CD4-positive, CD25-positive, alpha-beta regulatory T cell (primary cell): ENCODE measurements at regions not wholly inside any gene's neighbourhood (a gene's known extent, or its start where the extent isn't known, plus 50 kb on each side); places are given as distances from the start of the nearest gene placed in this dataset.

ENCODE experiments used
- ATAC-seq, 2 donors: fragments of 150-1000 bp; cut with Tn5 transposase; one replicate each; pipeline ENCODE4 v1.10.0; 2021; ENCODE audit warnings: low read depth in 2 of 2, moderate number of reproducible peaks in 2 of 2, moderate library complexity in 1 of 2
- DNase-seq, 3 donors: peaks; one replicate each; pipeline versions ENCODE4 v3.0.0 to v3.0.0-alpha.2; 2012 to 2022; ENCODE audit warnings: mixed read lengths in 1 of 3
- H3K27ac ChIP-seq: one replicate; pipeline ENCODE4 v1.7.0; 2013; ENCODE audit warnings: mild to moderate bottlenecking, low read length; ENCODE audit not compliant: insufficient read depth, poor library complexity, severe bottlenecking
- H3K27me3 ChIP-seq: one replicate; pipeline ENCODE4 v1.7.0; 2013; ENCODE audit warnings: low read length; ENCODE audit not compliant: control insufficient read depth, insufficient read depth
- H3K36me3 ChIP-seq: one replicate; pipeline ENCODE4 v1.7.0; 2013; ENCODE audit warnings: mild to moderate bottlenecking, low read length, moderate library complexity; ENCODE audit not compliant: control insufficient read depth, insufficient read depth
- H3K4me1 ChIP-seq: 2 replicates; pipeline ENCODE4 v1.7.0; 2013; ENCODE audit warnings: mild to moderate bottlenecking, low read length; ENCODE audit not compliant: insufficient read depth, control insufficient read depth, poor library complexity, severe bottlenecking
- H3K4me3 ChIP-seq: one replicate; pipeline ENCODE4 v1.7.0; 2013; ENCODE audit warnings: low read depth, mild to moderate bottlenecking, low read length, moderate library complexity
- H3K9me3 ChIP-seq, 2 experiments: 1 replicate in 1 of 2; 2 replicates in 1 of 2; pipeline ENCODE4 v1.7.0; 2013; ENCODE audit warnings: low read length in 2 of 2, mild to moderate bottlenecking in 1 of 2, moderate library complexity in 1 of 2; ENCODE audit not compliant: control insufficient read depth in 2 of 2
- H3K27ac Mint-ChIP-seq, 3 donors: one replicate each; pipeline ENCODE4 v1.8.0; 2020 to 2022; ENCODE audit warnings: mild to moderate bottlenecking in 3 of 3, mixed read lengths in 3 of 3, moderate library complexity in 2 of 3
- H3K27me3 Mint-ChIP-seq: one replicate; pipeline ENCODE4 v1.8.0; 2022; ENCODE audit warnings: mild to moderate bottlenecking, mixed read lengths
- H3K36me3 Mint-ChIP-seq: one replicate; pipeline ENCODE4 v1.8.0; 2020; ENCODE audit warnings: mixed read lengths
- H3K4me1 Mint-ChIP-seq, 4 donors: one replicate each; pipeline ENCODE4 v1.8.0; 2020 to 2022; ENCODE audit warnings: mixed read lengths in 4 of 4, mild to moderate bottlenecking in 1 of 4
- H3K4me3 Mint-ChIP-seq, 4 donors: one replicate each; pipeline ENCODE4 v1.8.0; 2020 to 2022; ENCODE audit warnings: mild to moderate bottlenecking in 4 of 4, mixed read lengths in 4 of 4, moderate library complexity in 3 of 4
- H3K9me3 Mint-ChIP-seq, 7 donors: one replicate each; pipeline ENCODE4 v1.8.0; 2020 to 2022; ENCODE audit warnings: mixed read lengths in 7 of 7, mild to moderate bottlenecking in 3 of 7, moderate library complexity in 2 of 7

GRCh38 chr2:146927080-146927711 is 917.6 kb upstream of the ACVR2A start:
- Mint-ChIP-seq H3K4me1 (no peaks in the 10 kb centered on the region), H3K27me3 (no peaks in the 10 kb centered on the region), H3K36me3 (no peaks in the 10 kb centered on the region), H3K9me3 (peaks cover 0 to 3% (median 0%) of the 10 kb centered on the region in 7 donors), H3K27ac (no peak overlapping the region), H3K4me3 (no peak overlapping the region)
- Histone ChIP-seq H3K4me3 (no peak overlapping the region), H3K4me1 (no peaks in the 10 kb centered on the region), H3K9me3 (no peaks in the 10 kb centered on the region), H3K27ac (no peak overlapping the region), H3K27me3 (no peaks in the 10 kb centered on the region), H3K36me3 (no peaks in the 10 kb centered on the region)
- no peak for DNase-seq
- no peak for ATAC-seq

DNA sequence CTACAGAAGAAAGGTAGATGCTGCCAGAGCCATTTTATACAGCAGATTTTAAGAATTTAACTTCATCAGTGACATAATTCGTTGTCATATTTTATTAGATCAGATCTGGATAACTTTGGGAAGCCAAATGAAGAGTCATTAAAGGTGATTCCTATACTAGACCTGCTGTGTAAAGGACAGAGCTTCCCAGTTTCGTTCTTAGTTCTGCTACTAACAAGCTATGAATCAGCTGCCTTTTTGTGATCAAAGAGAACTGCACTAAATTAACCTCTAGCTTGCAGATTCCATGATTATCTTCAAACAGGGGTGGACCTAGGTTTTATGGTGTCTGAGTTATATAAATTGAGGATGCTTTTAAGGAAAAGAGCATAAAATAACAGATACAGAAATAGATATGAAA is 926.5 kb upstream of the ACVR2A start:
- no peak overlapping the region for H3K27ac ChIP-seq
- no peaks in the 10 kb centered on the region for H3K4me1 ChIP-seq
- H3K4me3 Mint-ChIP-seq, result no peak overlapping the region
- no peaks in the 10 kb centered on the region for H3K36me3 ChIP-seq
- no peak overlapping the region for H3K4me3 ChIP-seq
- no peaks in the 10 kb centered on the region for H3K4me1 Mint-ChIP-seq
- DNase-seq (no peak), ATAC-seq (no peak)
- H3K9me3 Mint-ChIP-seq, result peaks cover 0 to 6% (median 0%) of the 10 kb centered on the region in 7 donors
- H3K27ac Mint-ChIP-seq, result no peak overlapping the region
- no peaks in the 10 kb centered on the region for H3K36me3 Mint-ChIP-seq
- H3K27me3 ChIP-seq, result no peaks in the 10 kb centered on the region
- no peaks in the 10 kb centered on the region for H3K27me3 Mint-ChIP-seq
- no peaks in the 10 kb centered on the region for H3K9me3 ChIP-seq

GRCh38 chr2:146917431-146918042 is 927.3 kb upstream of the ACVR2A start:
- no peaks in the 10 kb centered on the region for H3K9me3 ChIP-seq
- H3K27ac Mint-ChIP-seq, result no peak overlapping the region
- ATAC-seq (no peak), DNase-seq (no peak)
- H3K27ac ChIP-seq, result no peak overlapping the region
- H3K36me3 Mint-ChIP-seq, result no peaks in the 10 kb centered on the region
- no peak overlapping the region for H3K4me3 Mint-ChIP-seq
- H3K4me3 ChIP-seq, result no peak overlapping the region
- no peaks in the 10 kb centered on the region for H3K27me3 Mint-ChIP-seq
- no peaks in the 10 kb centered on the region for H3K4me1 ChIP-seq
- no peaks in the 10 kb centered on the region for H3K36me3 ChIP-seq
- H3K9me3 Mint-ChIP-seq, result peaks cover 0 to 6% (median 0%) of the 10 kb centered on the region in 7 donors
- H3K27me3 ChIP-seq, result no peaks in the 10 kb centered on the region
- H3K4me1 Mint-ChIP-seq, result no peaks in the 10 kb centered on the region

DNA sequence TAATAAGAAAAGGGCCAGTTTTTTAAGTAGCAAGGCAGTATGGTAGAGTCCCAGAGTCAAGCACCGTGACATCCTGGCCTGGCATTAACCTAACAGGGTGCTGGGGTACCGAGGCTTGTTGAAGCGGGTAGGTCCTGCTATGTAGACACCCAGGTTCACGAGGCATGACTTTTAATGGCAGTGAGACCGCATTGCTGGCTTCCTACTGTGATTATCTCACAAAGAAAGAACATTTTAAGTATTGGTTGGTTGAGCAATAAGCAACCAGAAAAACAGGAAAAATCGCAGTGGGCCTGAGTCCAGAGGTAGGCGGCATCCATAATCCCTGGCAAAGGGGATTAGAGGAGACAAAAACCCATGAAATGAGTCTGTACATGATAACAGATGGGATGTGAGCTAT is 927.9 kb upstream of the ACVR2A start:
- no peaks in the 10 kb centered on the region for H3K36me3 ChIP-seq
- H3K4me1 Mint-ChIP-seq, result no peaks in the 10 kb centered on the region
- ATAC-seq (no peak), DNase-seq (no peak)
- no peak overlapping the region for H3K4me3 ChIP-seq
- H3K27ac Mint-ChIP-seq, result no peak overlapping the region
- no peak overlapping the region for H3K4me3 Mint-ChIP-seq
- no peaks in the 10 kb centered on the region for H3K36me3 Mint-ChIP-seq
- H3K4me1 ChIP-seq, result no peaks in the 10 kb centered on the region
- no peaks in the 10 kb centered on the region for H3K27me3 Mint-ChIP-seq
- H3K9me3 Mint-ChIP-seq, result peaks cover 0 to 8% (median 2%) of the 10 kb centered on the region in 7 donors
- no peak overlapping the region for H3K27ac ChIP-seq
- no peaks in the 10 kb centered on the region for H3K27me3 ChIP-seq
- H3K9me3 ChIP-seq, result no peaks in the 10 kb centered on the region

- Mint-ChIP-seq H3K9me3 (peaks cover 0 to 8% (median 2%) of the 10 kb centered on the region in 7 donors), H3K4me3 (no peak overlapping the region), H3K27me3 (no peaks in the 10 kb centered on the region), H3K27ac (no peak overlapping the region), H3K4me1 (no peaks in the 10 kb centered on the region), H3K36me3 (no peaks in the 10 kb centered on the region)
- DNase-seq, result no peak
- Histone ChIP-seq H3K4me1 (no peaks in the 10 kb centered on the region), H3K27ac (no peak overlapping the region), H3K36me3 (no peaks in the 10 kb centered on the region), H3K9me3 (no peaks in the 10 kb centered on the region), H3K4me3 (no peak overlapping the region), H3K27me3 (no peaks in the 10 kb centered on the region)
- no peak for ATAC-seq
These were observed 931.4 kb upstream of the ACVR2A start for GRCh38 chr2:146913476-146913875.

- Histone ChIP-seq H3K27ac (no peak overlapping the region), H3K4me3 (no peak overlapping the region), H3K4me1 (no peaks in the 10 kb centered on the region), H3K9me3 (no peaks in the 10 kb centered on the region), H3K36me3 (no peaks in the 10 kb centered on the region), H3K27me3 (no peaks in the 10 kb centered on the region)
- Mint-ChIP-seq H3K27ac (no peak overlapping the region), H3K36me3 (no peaks in the 10 kb centered on the region), H3K4me1 (no peaks in the 10 kb centered on the region), H3K27me3 (no peaks in the 10 kb centered on the region), H3K4me3 (no peak overlapping the region), H3K9me3 (peaks cover 0 to 8% (median 2%) of the 10 kb centered on the region in 7 donors)
- DNase-seq (no peak), ATAC-seq (no peak)
These were observed 932.3 kb upstream of the ACVR2A start for GRCh38 chr2:146912536-146912935.

DNA sequence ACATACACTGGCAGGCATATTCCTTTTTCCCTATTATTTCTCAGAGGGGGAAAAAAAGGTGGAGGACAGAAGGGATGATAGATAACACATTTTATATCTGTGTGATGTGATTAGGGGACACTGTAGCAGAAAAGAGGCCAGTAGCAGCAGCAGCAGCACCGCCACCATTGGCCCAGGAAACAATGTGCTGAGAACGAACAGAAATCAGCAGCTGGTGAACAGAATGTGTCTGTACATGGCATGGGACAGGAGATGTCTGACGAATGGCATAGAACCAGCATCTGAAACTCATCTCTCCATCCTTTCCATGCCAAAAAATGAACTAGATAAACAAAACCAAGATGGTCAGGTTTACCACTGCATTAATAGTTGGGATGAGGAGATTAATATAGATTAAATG is 936.1 kb upstream of the ACVR2A start:
- H3K4me3 ChIP-seq, result no peak overlapping the region
- Mint-ChIP-seq H3K9me3 (peaks cover 0 to 8% (median 5%) of the 10 kb centered on the region in 7 donors), H3K27ac (no peak overlapping the region), H3K36me3 (no peaks in the 10 kb centered on the region), H3K4me3 (no peak overlapping the region), H3K4me1 (no peaks in the 10 kb centered on the region), H3K27me3 (no peaks in the 10 kb centered on the region)
- H3K27me3 ChIP-seq, result no peaks in the 10 kb centered on the region
- ATAC-seq (no peak), DNase-seq (no peak)
- no peaks in the 10 kb centered on the region for H3K4me1 ChIP-seq
- no peaks in the 10 kb centered on the region for H3K36me3 ChIP-seq
- no peaks in the 10 kb centered on the region for H3K9me3 ChIP-seq
- H3K27ac ChIP-seq, result no peak overlapping the region

DNA sequence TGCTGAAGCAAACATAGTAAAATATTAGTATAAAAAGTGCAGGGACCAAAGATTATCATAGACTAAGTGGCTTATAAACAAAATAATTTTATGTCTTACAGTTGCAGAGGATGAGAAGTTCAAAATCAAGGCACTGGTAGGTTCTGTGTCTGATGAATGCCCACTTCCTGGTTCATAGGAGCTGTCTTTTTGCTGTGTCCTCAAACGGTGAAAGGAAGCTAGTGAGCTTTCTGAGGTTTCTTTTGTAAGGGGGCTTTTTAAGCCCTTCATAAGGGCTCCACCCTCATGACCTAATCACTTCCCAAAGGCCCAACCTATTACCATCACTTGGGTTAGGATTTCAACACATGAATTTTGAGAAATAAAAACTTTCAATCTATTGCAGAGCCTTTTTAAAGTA is 946.7 kb upstream of the ACVR2A start:
- no peaks in the 10 kb centered on the region for H3K27me3 Mint-ChIP-seq
- H3K4me3 Mint-ChIP-seq, result no peak overlapping the region

More for the DNA sequence above, 946.7 kb upstream of the ACVR2A start:
- Histone ChIP-seq H3K4me1 (no peaks in the 10 kb centered on the region), H3K36me3 (no peaks in the 10 kb centered on the region), H3K9me3 (no peaks in the 10 kb centered on the region), H3K4me3 (no peak overlapping the region), H3K27me3 (no peaks in the 10 kb centered on the region), H3K27ac (no peak overlapping the region)
- Mint-ChIP-seq H3K9me3 (peaks cover 0 to 7% (median 0%) of the 10 kb centered on the region in 7 donors), H3K36me3 (no peaks in the 10 kb centered on the region), H3K4me1 (no peaks in the 10 kb centered on the region), H3K27ac (no peak overlapping the region)
- ATAC-seq (no peak), DNase-seq (no peak)
